ENCODE measurements at regions not wholly inside any gene's neighbourhood (a gene's known extent, or its start where the extent isn't known, plus 50 kb on each side); places are given as distances from the start of the nearest gene placed in this dataset.

DNA sequence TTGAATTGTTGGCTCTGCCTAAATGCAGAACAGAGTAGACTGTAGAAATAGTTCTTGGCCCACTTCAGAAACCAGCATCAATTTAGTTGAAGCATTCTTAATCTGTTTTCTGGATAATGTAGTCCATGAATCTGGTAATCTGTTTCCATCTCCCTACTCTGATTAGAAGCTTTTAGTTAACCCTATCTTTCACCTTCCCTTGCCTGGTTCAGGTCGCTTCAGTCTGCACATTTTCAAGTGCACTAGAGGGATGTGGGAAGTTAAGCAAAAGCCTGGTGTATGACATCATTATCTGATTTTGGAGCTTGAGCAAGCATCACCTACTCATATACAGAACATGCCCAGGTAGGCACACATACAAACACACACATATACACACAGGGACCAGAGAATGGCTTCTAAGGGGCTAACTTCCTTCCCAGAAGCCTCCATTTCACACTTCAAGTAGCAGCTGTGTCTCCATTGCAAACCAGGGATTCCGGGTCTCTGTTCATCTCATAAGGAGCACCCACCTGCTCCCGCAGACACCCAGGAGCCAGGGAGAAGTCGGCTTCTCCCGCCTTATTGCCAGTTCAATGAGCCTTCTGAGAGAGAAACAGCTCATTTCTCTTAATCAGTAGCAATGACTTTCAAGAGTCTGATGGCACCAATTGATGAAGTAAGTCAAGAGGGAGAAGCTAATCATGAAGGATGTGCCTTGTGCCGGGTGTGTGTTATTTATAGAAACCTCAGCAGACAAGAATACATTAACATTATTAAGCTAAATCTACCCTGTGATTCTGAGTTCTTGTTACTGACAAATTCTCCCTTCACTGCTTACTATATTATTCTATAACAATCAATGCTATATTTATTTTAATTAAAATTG, 347.9 kb upstream of the STAC start:
- 83% methylated on average over 6 of the region's 6 CpGs for WGBS
- Histone ChIP-seq H3K27me3 (no peaks in the 10 kb centered on the region), H3K9me3 (peaks cover 0 to 17% (median 9%) of the 10 kb centered on the region in 4 donors), H3K4me1 (no peaks in the 10 kb centered on the region), H3K27ac (replicated peaks in 1 of 4) (no peak overlapping the region), H3K36me3 (no peaks in the 10 kb centered on the region), H3K4me3 (no peak overlapping the region)
- DNase-seq (ENCODE audit: extremely low spot score): no peak
- intact Hi-C loops (cut with DNase I): no loop called here
- TF ChIP-seq, protein P1, sequence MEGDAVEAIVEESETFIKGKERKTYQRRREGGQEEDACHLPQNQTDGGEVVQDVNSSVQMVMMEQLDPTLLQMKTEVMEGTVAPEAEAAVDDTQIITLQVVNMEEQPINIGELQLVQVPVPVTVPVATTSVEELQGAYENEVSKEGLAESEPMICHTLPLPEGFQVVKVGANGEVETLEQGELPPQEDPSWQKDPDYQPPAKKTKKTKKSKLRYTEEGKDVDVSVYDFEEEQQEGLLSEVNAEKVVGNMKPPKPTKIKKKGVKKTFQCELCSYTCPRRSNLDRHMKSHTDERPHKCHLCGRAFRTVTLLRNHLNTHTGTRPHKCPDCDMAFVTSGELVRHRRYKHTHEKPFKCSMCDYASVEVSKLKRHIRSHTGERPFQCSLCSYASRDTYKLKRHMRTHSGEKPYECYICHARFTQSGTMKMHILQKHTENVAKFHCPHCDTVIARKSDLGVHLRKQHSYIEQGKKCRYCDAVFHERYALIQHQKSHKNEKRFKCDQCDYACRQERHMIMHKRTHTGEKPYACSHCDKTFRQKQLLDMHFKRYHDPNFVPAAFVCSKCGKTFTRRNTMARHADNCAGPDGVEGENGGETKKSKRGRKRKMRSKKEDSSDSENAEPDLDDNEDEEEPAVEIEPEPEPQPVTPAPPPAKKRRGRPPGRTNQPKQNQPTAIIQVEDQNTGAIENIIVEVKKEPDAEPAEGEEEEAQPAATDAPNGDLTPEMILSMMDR (IDR thresholded peaks at IDR 0.05): no peak
- no peak for TF ChIP-seq POLR2AphosphoS5 (IDR thresholded peaks at IDR 0.05)
- TF ChIP-seq POLR2A (IDR thresholded peaks at IDR 0.05; ENCODE audit: low read depth): no peak
- TF ChIP-seq EP300 (IDR thresholded peaks at IDR 0.05): no peak

GRCh38 chr3:36058404-36059030, 321.8 kb upstream of the STAC start:
- no peaks in the 10 kb centered on the region for H3K27me3 ChIP-seq
- no peaks in the 10 kb centered on the region for H3K9me3 ChIP-seq
- DNase-seq (ENCODE audit: extremely low spot score): no peak
- H3K4me3 ChIP-seq: no peak overlapping the region
- no peak for TF ChIP-seq EP300 (IDR thresholded peaks at IDR 0.05)
- TF ChIP-seq, protein P1 (IDR thresholded peaks at IDR 0.05): no peak
- TF ChIP-seq POLR2A (IDR thresholded peaks at IDR 0.05; ENCODE audit: low read depth): no peak
- no peak for TF ChIP-seq POLR2AphosphoS5 (IDR thresholded peaks at IDR 0.05)
- intact Hi-C loops (cut with DNase I): no loop called here
- no peaks in the 10 kb centered on the region for H3K36me3 ChIP-seq
- no peak overlapping the region for H3K27ac ChIP-seq (replicated peaks in 1 of 4)
- no peaks in the 10 kb centered on the region for H3K4me1 ChIP-seq

GRCh38 chr3:36060950-36061349, 319.4 kb upstream of the STAC start:
- DNase-seq (ENCODE audit: extremely low spot score): no peak
- TF ChIP-seq POLR2A (IDR thresholded peaks at IDR 0.05; ENCODE audit: low read depth): no peak
- no peak overlapping the region for H3K27ac ChIP-seq (replicated peaks in 1 of 4)
- 59% methylated on average over 5 of the region's 5 CpGs for WGBS
- H3K9me3 ChIP-seq: no peaks in the 10 kb centered on the region
- intact Hi-C loops (cut with DNase I): no loop called here
- H3K36me3 ChIP-seq: no peaks in the 10 kb centered on the region
- no peaks in the 10 kb centered on the region for H3K4me1 ChIP-seq
- H3K4me3 ChIP-seq: no peak overlapping the region
- H3K27me3 ChIP-seq: no peaks in the 10 kb centered on the region

DNA sequence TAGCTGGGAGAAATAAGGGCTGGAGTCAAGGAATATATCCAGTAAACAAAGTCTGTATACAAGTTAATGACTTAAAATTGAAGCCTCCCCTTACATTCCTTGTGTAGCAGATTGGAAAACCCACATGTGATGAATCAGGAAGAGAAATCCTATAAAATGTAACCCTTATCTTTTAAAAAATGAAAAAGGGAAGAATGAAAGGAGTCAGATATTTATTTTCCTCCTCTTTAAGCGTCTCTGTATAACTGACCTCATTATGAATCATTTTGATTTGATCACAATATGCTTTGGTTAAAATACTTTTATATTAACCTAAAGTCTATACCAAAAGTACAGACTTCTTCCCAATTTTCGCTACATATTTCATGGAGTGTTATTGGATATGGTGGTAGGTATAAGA, 316.3 kb upstream of the STAC start:
- Histone ChIP-seq H3K4me1 (no peaks in the 10 kb centered on the region), H3K36me3 (no peaks in the 10 kb centered on the region), H3K9me3 (no peaks in the 10 kb centered on the region), H3K27ac (replicated peaks in 1 of 4) (no peak overlapping the region), H3K4me3 (no peak overlapping the region), H3K27me3 (no peaks in the 10 kb centered on the region)
- intact Hi-C loops (cut with DNase I): no loop called here
- 80% methylated on average over 2 of the region's 2 CpGs for WGBS
- TF ChIP-seq EP300 (IDR thresholded peaks at IDR 0.05): no peak
- TF ChIP-seq, protein P1 (IDR thresholded peaks at IDR 0.05): no peak
- TF ChIP-seq POLR2A (IDR thresholded peaks at IDR 0.05; ENCODE audit: low read depth): no peak
- no peak for TF ChIP-seq POLR2AphosphoS5 (IDR thresholded peaks at IDR 0.05)
- DNase-seq (ENCODE audit: extremely low spot score): no peak

GRCh38 chr3:36065321-36065720, 315.0 kb upstream of the STAC start:
- Histone ChIP-seq H3K36me3 (no peaks in the 10 kb centered on the region), H3K9me3 (no peaks in the 10 kb centered on the region), H3K4me3 (no peak overlapping the region), H3K27me3 (no peaks in the 10 kb centered on the region), H3K4me1 (no peaks in the 10 kb centered on the region), H3K27ac (replicated peaks in 1 of 4) (no peak overlapping the region)
- no peak for DNase-seq (ENCODE audit: extremely low spot score)
- whole genome bisulfite sequencing: 58% methylated on average over 2 of the region's 2 CpGs
- TF ChIP-seq, protein P1 (IDR thresholded peaks at IDR 0.05): no peak
- TF ChIP-seq POLR2AphosphoS5 (IDR thresholded peaks at IDR 0.05): no peak
- no peak for TF ChIP-seq EP300 (IDR thresholded peaks at IDR 0.05)
- no peak for TF ChIP-seq POLR2A (IDR thresholded peaks at IDR 0.05; ENCODE audit: low read depth)
- intact Hi-C loops (cut with DNase I): no loop called here

Data from esophagus muscularis mucosa (tissue), 4 donors.